ENCODE measurements at regions not wholly inside any gene's neighbourhood (a gene's known extent, or its start where the extent isn't known, plus 50 kb on each side); places are given as distances from the start of the nearest gene placed in this dataset.

DNA sequence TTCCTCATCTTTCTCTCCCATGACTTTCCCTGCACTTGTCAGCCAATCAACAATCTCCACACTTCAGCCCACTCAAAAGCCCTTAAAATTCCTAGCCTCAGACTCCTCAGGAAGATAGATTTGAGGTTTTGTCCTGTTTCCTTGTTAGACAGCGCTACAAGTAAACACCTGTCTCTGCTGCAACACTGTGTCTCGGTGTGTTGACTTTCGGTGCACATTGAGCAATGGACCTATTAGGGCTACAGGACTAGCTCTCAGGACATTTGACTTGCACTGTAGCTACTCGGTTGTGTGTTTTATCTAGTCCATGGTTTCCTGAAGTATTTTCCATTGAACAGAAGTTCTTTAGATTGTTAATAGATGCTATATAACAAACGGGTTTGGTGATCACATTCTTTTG, 140.9 kb upstream of the XPO1 start:
- DNase-seq (ENCODE audit: extremely low read depth, low read depth), result no peak
- TF ChIP-seq, protein P1, sequence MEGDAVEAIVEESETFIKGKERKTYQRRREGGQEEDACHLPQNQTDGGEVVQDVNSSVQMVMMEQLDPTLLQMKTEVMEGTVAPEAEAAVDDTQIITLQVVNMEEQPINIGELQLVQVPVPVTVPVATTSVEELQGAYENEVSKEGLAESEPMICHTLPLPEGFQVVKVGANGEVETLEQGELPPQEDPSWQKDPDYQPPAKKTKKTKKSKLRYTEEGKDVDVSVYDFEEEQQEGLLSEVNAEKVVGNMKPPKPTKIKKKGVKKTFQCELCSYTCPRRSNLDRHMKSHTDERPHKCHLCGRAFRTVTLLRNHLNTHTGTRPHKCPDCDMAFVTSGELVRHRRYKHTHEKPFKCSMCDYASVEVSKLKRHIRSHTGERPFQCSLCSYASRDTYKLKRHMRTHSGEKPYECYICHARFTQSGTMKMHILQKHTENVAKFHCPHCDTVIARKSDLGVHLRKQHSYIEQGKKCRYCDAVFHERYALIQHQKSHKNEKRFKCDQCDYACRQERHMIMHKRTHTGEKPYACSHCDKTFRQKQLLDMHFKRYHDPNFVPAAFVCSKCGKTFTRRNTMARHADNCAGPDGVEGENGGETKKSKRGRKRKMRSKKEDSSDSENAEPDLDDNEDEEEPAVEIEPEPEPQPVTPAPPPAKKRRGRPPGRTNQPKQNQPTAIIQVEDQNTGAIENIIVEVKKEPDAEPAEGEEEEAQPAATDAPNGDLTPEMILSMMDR (IDR thresholded peaks at IDR 0.05; ENCODE audit: low read depth, low read length), result no peak

DNA sequence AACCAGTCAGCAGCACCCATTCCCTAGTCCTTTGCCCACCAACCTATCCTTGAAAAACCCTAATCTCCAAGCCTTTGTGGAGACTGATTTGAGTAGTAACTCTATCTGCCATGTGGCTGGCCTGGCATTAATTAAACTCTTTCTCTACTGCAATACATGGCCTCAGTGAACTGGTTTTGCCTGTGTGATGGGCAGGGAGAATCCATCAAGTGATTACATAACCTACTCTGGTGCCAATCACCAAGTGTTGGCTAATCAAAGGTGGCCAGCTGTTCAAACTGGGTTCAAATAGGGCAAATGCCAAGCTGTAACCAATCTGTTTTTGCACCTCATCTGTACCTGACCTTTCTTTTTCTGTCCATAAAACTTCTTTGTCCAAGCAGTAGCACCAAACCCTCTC, 139.8 kb upstream of the XPO1 start:
- DNase-seq (ENCODE audit: extremely low read depth, low read depth), result no peak
- TF ChIP-seq, protein P1 (IDR thresholded peaks at IDR 0.05; ENCODE audit: low read depth, low read length), result no peak

DNA sequence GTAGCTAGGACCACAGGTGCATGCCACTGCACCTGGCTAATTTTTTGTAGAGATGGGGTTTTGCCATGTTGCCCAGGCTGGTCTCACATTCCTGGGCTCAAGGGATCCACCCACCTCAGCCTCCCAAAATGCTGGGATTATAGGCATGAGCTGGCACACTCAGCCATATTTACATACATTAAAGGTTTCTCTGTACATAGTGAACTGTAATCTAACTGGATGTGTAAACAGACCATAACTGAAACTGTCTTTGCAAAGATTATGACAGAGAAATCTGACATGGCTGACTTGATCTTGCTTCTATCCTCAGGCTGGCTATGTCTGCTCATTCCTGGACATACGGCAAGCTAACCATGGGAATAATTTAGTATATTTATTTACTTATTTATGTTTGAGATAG, 139.2 kb upstream of the XPO1 start:
- no peak for DNase-seq (ENCODE audit: extremely low read depth, low read depth)
- TF ChIP-seq, protein P1 (IDR thresholded peaks at IDR 0.05; ENCODE audit: low read depth, low read length), result no peak

DNA sequence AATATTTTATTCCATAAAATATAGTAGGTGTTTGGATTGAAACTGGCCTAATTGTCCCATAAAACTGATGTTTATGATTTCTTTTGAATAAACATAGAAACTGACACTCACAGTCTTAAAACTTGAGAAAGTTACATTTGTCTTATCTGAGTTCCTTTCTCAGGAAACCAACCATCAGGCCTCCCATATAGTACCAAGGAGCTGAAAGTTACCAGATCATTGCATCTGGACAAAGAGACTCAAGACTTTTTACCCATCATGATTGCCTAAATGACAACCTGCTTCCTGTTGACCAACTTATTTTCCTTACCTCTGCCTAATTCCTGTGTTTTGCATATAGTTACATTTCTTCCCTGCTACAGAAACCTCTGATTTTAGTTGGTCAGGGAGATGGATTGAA, 137.0 kb upstream of the XPO1 start:
- no peak for DNase-seq (ENCODE audit: extremely low read depth, low read depth)
- TF ChIP-seq, protein P1 (IDR thresholded peaks at IDR 0.05; ENCODE audit: low read depth, low read length), result no peak

DNA sequence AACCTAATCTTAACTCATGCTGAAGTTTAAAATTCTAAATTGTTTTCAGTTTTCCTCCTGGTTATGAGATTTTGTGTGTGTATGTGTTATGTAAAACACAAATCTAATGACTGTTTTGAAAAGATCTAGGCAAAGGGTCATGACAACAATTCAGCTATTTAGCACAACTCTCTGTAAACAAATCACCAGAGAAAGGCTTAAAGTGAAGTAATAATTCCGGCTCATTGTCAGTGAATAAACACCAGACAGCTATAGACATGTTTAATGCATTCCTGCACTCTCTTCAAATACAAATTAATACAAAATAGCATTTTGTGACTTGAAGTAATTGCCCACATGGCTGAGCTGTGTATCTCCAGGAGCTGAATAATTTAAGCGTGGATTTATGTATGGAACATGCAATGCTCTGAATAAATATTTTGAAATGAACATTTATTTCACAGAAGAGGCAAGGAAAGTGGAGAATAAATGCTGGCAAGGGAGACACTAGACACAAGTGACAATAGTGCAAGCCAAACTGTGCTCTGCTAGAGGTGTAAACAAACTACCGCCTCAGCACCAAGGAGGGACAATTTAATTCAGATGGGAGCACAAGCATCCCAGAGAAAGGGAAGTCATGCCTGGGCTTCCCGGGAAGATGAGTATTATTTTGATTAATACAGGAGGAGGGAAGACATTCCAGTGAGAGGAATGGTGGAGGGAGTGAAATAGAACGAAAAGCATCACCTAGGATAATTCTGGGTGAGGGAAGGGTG, 133.6 kb upstream of the XPO1 start:
- TF ChIP-seq, protein P1 (IDR thresholded peaks at IDR 0.05; ENCODE audit: low read depth, low read length), result no peak

DNA sequence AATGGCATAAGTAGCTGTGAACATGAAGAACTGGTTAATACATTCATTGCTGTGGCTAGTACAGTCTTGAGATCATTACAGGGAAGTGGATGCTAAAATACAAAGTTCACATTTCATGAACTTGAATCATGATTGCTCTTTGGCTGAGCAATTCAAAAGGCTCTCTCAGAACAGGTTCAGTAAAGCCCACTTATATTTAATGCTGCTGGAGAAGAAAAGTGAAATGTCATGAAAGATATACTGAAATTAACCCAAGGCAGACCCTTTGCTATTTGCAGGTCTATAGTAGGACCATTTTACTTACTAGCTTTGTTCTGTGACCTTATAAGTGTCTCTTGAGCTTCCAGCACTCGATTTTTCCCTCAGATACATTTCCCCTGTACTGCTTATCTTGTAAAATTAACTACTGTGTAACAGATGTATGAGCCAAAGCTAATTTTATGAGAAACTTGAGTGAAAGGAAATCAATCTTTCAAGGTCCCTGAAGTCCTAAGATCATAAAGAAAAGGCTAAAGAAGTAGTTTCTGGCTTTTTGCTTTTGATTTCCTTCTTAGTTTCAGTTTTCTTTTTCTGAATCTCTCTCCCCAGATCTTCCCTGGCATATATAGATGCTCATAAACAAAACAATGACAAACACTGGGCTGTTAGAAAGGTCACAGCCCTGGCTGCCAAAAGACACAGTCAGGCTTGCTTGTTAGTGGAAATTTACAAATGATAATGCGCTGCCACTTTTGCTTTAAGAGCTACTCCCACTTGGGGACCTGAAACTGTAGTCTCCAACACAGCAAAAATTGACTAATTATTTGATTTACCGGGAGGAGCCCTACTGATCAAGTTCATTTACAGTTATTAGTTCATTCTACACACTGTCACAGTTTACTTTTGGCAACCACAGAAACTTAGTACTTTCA, 132.7 kb upstream of the XPO1 start:
- DNase-seq (ENCODE audit: extremely low read depth, low read depth), result no peak

More for the DNA sequence above, 133.6 kb upstream of the XPO1 start:
- no peak for DNase-seq (ENCODE audit: extremely low read depth, low read depth)

More for the DNA sequence above, 132.7 kb upstream of the XPO1 start:
- TF ChIP-seq, protein P1 (IDR thresholded peaks at IDR 0.05; ENCODE audit: low read depth, low read length), result no peak
